GM12878 (cell line): ENCODE measurements at regions not wholly inside any gene's neighbourhood (a gene's known extent, or its start where the extent isn't known, plus 50 kb on each side); places are given as distances from the start of the nearest gene placed in this dataset.

Experiments used
- CTCF ChIP-seq, 3 experiments: IDR thresholded peaks in 2 of 3; conservative IDR thresholded peaks in 1 of 3; 2 replicates each; pipeline ENCODE4 v1.5.1; 2011; ENCODE audit warnings: low read depth in 3 of 3, low read length in 3 of 3, mild to moderate bottlenecking in 3 of 3, control low read depth in 2 of 3, moderate library complexity in 2 of 3, inconsistent platforms in 1 of 3, mixed read lengths in 1 of 3; ENCODE audit not compliant: control insufficient read depth in 2 of 3, insufficient read depth in 1 of 3; ENCODE audit errors: extremely low read depth in 1 of 3
- ELK1 ChIP-seq: IDR thresholded peaks from 2 replicates; pipeline ENCODE4 v1.6.1; 2012; ENCODE audit warnings: low read depth, low read length, improper control_type of control experiment
- EP300 ChIP-seq, 2 experiments: fragments of 150-350 bp in 1 of 2; IDR thresholded peaks; 2 replicates each; pipeline ENCODE4 v1.6.1; 2011 to 2012; ENCODE audit warnings: low read depth in 2 of 2, low read length in 2 of 2, borderline replicate concordance in 1 of 2, improper control_type of control experiment in 1 of 2, inconsistent platforms in 1 of 2; ENCODE audit not compliant: control insufficient read depth in 1 of 2
- MEF2A ChIP-seq: IDR thresholded peaks from 2 replicates; pipeline ENCODE4 v1.6.1; 2011; ENCODE audit warnings: low read depth, mild to moderate bottlenecking, low read length, moderate library complexity; ENCODE audit not compliant: insufficient read depth
- NFYB ChIP-seq: IDR thresholded peaks from 2 replicates; pipeline ENCODE4 v1.6.1; 2011; ENCODE audit warnings: low read depth, mild to moderate bottlenecking, low read length, improper control_type of control experiment, moderate library complexity; ENCODE audit not compliant: insufficient read depth
- RAD21 ChIP-seq: IDR thresholded peaks from 2 replicates; pipeline ENCODE4 v1.6.1; 2011; ENCODE audit warnings: mild to moderate bottlenecking, low read depth, low read length, moderate library complexity; ENCODE audit not compliant: insufficient read depth
- RAD51 ChIP-seq: fragments of 450-650 bp; IDR thresholded peaks from 2 replicates; pipeline ENCODE4 v1.6.1; 2016; ENCODE audit warnings: moderate library complexity, mild to moderate bottlenecking, inconsistent platforms
- REST ChIP-seq: IDR thresholded peaks from 2 replicates; pipeline ENCODE4 v1.6.1; 2012; ENCODE audit warnings: mild to moderate bottlenecking, low read depth, low read length

DNA sequence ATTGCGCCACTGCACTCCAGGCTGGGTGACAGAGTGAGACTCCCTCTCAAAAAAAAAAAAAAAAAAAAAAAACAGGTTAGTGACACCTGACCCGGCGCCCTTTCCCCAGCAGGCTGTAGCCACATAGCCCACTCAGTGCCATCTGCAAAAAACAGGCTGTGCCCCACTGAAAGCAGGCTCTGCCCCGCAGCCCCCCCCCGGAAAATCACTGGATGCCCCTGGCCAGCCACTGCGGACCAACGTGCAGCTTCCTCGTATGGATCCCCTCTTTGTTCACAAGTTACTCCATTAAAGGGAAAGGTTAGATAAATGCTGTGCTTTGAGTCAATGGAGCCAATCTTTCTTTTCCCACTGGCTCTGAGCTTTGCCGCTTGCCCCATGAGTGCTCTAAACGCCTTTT lies 660.3 kb downstream of the TBC1D22A start:
- TF ChIP-seq CTCF (IDR thresholded peaks at IDR 0.05 in 2 of 3, conservative IDR thresholded peaks at IDR 0.05 in 1 of 3; ENCODE audit: control insufficient read depth in 2 of 3, extremely low read depth in 1 of 3, insufficient read depth in 1 of 3, low read depth in 3 of 3, low read length in 3 of 3), result no peak
- TF ChIP-seq ELK1, result no peak
- TF ChIP-seq RAD21, result no peak
- no peak for TF ChIP-seq REST
- TF ChIP-seq MEF2A, result no peak
- no peak for TF ChIP-seq EP300 (IDR thresholded peaks at IDR 0.05; ENCODE audit: borderline replicate concordance in 1 of 2, control insufficient read depth in 1 of 2, low read depth in 2 of 2, low read length in 2 of 2)
- TF ChIP-seq RAD51, result no peak
- no peak for TF ChIP-seq NFYB
